ENCODE measurements at regions not wholly inside any gene's neighbourhood (a gene's known extent, or its start where the extent isn't known, plus 50 kb on each side); places are given as distances from the start of the nearest gene placed in this dataset.

- DNase-seq = no peak
These were observed 74.1 kb upstream of the ANK3 start for GRCh38 chr10:60463746-60464145.

DNA sequence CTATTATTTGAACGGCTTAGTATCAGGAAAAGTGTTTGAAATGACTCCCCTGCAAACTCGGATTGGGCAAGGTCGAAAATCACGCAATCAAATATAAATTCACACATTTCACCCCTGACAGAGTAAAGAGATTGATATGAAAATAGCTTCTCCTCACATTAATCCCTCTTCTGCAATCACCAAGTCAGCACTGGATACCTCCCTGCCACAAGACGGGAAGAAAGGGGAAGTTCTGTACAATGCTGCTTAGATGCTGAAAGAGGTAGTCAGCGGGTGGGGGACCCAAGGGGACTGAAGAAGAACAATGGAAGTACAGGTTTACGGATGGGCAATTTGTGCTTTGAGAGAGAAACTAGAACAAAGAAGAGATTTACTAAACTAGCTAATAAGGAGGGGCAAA is 72.0 kb upstream of the ANK3 start:
- DNase-seq = no peak

DNA sequence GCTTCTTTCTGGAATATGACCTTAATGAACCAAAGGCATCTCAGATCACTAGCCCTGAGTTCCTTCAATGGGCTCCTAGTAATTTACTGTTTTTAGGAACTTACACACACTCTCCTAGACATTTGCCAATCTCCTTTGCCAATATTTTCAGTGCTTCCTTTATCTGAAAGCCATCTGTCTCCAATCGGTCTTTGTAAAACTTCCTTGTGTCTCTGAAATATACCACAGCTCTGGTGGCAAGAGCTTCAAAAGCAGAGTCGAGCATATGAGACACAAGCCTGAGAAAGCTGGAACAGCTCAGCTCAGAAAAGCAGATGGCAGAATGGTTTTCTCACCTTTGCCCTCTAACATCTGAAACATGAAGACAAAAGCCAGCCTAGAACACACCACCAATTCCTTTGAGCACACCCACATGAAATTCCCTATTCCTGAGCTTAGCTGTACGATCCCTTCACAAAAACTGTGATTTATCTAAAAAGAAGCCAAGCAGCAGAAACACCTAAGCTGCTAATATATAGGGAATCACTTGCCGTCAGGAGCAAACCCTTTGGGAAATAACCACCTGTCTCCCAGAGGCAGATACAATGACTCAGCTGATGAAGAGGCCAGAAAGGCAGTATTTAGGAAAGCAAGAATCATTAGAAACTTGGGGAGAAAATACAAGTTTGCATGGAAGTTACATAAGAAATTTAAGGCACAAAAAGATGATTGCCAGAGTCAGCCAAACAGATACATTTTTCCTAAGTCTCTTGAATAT is 70.2 kb upstream of the ANK3 start:
- no peak for DNase-seq

DNA sequence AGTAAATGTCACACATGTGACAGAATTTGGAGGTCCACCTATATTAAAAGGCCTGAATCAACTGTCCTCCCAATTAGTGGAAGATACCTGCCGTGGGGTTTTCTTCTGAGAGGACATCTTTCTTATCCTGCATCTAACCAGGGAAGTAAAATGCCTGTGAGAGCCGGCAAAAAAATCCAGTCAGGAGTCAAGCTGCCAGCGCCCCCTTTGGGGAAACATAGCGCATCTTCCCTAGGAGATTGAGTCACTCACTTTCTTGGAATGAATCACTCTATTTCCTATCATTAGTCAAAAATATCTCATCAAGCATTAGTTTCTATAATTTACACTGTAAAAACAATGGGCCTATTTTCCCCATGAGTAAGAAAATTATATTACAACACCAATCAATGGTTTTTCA is 66.4 kb upstream of the ANK3 start:
- DNase-seq = no peak

DNA sequence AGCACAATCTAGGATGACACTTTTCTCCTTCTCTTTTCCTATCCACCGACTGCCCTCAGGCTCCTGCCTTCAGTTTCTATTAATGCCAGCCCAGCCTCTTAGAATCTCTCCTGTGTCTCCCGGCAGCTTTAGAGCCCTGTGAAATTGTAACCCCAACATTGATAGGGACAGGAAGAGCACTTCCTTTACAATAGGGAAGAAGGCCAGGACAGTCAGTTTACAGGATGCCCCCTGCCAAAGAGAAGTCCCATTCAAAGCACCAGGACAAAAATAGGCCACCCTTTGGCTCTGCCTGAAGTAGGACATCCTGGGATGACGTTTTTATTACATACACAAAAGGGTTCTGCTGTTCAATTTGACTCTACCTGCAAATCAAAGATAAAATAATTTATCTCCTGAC is 64.7 kb upstream of the ANK3 start:
- no peak for DNase-seq

DNA sequence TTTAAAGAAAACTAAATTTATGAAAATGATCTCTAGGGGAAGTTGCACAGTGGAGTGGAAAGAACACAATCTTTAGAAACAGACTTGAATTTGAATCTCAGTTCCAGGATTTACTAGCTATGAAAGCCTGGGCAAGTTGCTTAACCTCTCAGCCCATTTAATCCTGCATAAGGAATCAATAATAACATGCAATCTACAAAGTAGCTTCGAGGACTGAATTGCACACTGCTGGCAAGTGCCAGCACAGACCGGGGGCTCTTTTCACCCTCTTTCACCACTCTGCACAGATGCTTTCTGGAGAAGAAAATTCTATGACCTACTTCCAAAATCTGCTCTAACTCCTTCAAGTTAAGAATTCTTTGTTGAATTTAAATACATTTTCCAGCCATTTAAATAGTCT is 63.4 kb upstream of the ANK3 start:
- DNase-seq = no peak

DNA sequence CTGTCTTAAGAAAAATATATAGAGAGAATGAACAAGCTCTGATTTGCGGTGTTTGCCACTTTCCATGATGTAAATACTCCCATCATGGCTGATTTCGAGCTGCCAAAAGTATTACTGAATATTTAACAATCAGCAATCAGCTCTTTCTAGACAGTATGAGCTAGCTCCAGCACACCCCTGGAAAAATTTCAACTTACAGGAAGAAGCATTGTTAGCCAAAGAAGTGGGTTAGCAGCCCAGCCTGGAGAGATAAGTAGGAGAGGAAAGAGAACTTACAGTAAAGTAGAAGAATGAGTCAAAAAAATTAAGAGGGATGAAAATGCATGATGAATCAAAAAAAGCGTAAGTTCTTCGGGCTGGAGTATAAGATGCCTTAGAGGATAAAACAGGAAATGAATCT is 60.6 kb upstream of the ANK3 start:
- DNase-seq = no peak

DNA sequence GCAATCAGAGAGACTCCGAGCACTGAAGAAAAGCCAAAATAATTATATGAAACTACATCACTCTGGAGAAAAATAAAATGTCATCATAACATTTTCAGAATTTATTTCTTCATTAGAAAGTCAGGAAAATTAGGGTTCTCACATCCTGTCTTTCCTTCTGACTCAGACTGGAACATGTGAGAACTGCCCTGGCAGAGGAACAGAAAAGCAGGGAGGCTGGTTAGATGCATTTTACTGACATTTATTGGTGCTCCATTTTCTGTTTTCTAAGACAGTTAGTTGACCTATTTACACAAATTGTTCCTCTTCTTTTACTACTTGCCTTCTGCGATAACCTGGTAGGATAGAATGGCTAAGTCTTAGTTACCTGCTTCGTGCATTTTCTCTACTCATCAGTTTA is 58.6 kb upstream of the ANK3 start:
- no peak for DNase-seq

- DNase-seq = no peak
These were observed 57.2 kb upstream of the ANK3 start for GRCh38 chr10:60446851-60447250.

GRCh38 chr10:60446070-60446833 is 56.6 kb upstream of the ANK3 start:
- no peak for DNase-seq

DNA sequence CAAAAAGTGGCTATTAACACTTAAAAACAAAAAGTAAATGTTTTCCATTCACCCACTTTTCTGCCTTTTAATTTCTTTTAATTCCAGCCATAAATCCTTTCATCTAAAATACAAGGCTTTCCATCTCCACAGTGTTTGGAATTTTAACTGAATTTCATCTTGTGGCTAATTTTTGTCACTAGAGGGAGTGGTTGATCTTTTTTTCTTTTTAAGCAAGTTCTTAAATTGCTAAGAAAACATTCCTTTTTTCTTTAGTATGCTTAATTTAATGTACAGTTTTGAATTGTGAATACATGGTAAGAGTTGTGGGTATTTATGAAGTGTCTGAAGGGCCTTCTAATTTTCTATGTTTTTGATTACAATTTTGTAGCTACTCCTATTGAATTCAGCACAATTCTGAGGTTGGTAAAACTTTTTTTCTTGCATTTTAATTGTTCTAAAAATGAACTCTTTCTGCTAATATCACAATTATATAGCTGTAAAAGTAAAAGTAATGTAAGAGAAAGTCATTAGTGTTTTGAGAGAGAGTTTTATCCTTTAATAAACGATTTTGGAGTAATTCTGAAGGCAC is 54.9 kb upstream of the ANK3 start:
- peak; percentile 21 for DNase-seq

GRCh38 chr10:60443346-60443745 is 53.7 kb upstream of the ANK3 start:
- DNase-seq = no peak

- DNase-seq = peak; percentile 14
These were observed 51.8 kb upstream of the ANK3 start for GRCh38 chr10:60441515-60441914.

GRCh38 chr10:60439641-60440040 is 50.0 kb upstream of the ANK3 start:
- no peak for DNase-seq
